Sigmoid colon (tissue), 6 donors: ENCODE measurements at regions not wholly inside any gene's neighbourhood (a gene's known extent, or its start where the extent isn't known, plus 50 kb on each side); places are given as distances from the start of the nearest gene placed in this dataset.

Experiments
- DNase-seq: peaks from one replicate; pipeline ENCODE4 v3.0.0-alpha.2; 2019
- H3K27ac ChIP-seq, 4 donors: fragments of 200-600 bp; sonication (generic); one replicate each; pipeline ENCODE4 v1.5.1; 2016 to 2019; ENCODE audit warnings: mild to moderate bottlenecking in 1 of 4
- H3K27me3 ChIP-seq, 3 donors: fragments of 200-600 bp; sonication (generic); one replicate each; pipeline ENCODE4 v1.5.1; 2019; ENCODE audit warnings: mild to moderate bottlenecking in 1 of 3
- H3K36me3 ChIP-seq, 4 donors: fragments of 200-600 bp; sonication (generic); one replicate each; pipeline ENCODE4 v1.5.1; 2016 to 2019
- H3K4me1 ChIP-seq, 4 donors: fragments of 200-600 bp; sonication (generic); one replicate each; pipeline ENCODE4 v1.5.1; 2017 to 2019
- H3K4me3 ChIP-seq, 4 donors: fragments of 200-600 bp; sonication (generic); one replicate each; pipeline ENCODE4 v1.5.1; 2017 to 2019; ENCODE audit warnings: mild to moderate bottlenecking in 2 of 4, moderate library complexity in 1 of 4
- H3K9me3 ChIP-seq, 4 donors: fragments of 200-600 bp in 3 of 4; sonication (generic) in 3 of 4; one replicate each; pipeline versions ENCODE4 v1.5.1 to v1.6.1; 2013 to 2019
- CTCF ChIP-seq, 4 experiments: fragments of 450-650 bp in 3 of 4; fragments of 200-600 bp in 1 of 4; IDR thresholded peaks; one replicate each; pipeline ENCODE4 v1.5.1; 2016 to 2019; ENCODE audit warnings: antibody characterized with exemption in 4 of 4, mild to moderate bottlenecking in 3 of 4, moderate library complexity in 2 of 4
- EP300 ChIP-seq, 4 donors: sonication (generic); formaldehyde crosslinking; IDR thresholded peaks; one replicate each; pipeline ENCODE4 v1.6.1; 2017; ENCODE audit warnings: antibody characterized with exemption in 4 of 4
- POLR2A ChIP-seq, 2 donors: fragments of 450-650 bp; IDR thresholded peaks; one replicate each; pipeline ENCODE4 v1.6.1; 2016; ENCODE audit warnings: antibody characterized with exemption in 2 of 2, mild to moderate bottlenecking in 2 of 2, moderate library complexity in 2 of 2
- POLR2AphosphoS5 ChIP-seq, 4 donors: sonication (generic); formaldehyde crosslinking; IDR thresholded peaks; one replicate each; pipeline ENCODE4 v1.6.1; 2017; ENCODE audit warnings: antibody characterized with exemption in 4 of 4
- WGBS, 2 donors: extraction: QIAGEN DNeasy Blood & Tissue Kit; methylation state at CpG; one replicate each; pipeline ENCODE4 v1.1.7; 2013; 5-methylcytosine and 5-hydroxymethylcytosine counted together
- intact Hi-C: fragments of 100-400 bp; cut with DNase I; formaldehyde crosslinking; loops from one replicate; pipeline ENCODE4 v1.15.1; 2023
- donor health status: healthy with polysubstance abuse.
- donor health status: healthy.

GRCh38 chr11:111012491-111012890 is 233.0 kb upstream of the POU2AF2 start:
- Histone ChIP-seq H3K27ac (no peak overlapping the region), H3K4me1 (no peaks in the 10 kb centered on the region), H3K9me3 (no peaks in the 10 kb centered on the region), H3K36me3 (no peaks in the 10 kb centered on the region), H3K4me3 (no peak overlapping the region), H3K27me3 (no peaks in the 10 kb centered on the region)
- TF ChIP-seq EP300 (IDR thresholded peaks at IDR 0.05) (no peak), POLR2A (IDR thresholded peaks at IDR 0.05) (no peak), POLR2AphosphoS5 (IDR thresholded peaks at IDR 0.05) (no peak), CTCF (IDR thresholded peaks at IDR 0.05) (no peak)
- 92 to 96% methylated on average over 3 of the region's 3 CpGs for WGBS, 2 donors
- DNase-seq = no peak
- intact Hi-C loops = no loop called here

- Histone ChIP-seq H3K36me3 (no peaks in the 10 kb centered on the region), H3K27me3 (no peaks in the 10 kb centered on the region), H3K27ac (no peak overlapping the region), H3K4me1 (no peaks in the 10 kb centered on the region), H3K4me3 (no peak overlapping the region), H3K9me3 (no peaks in the 10 kb centered on the region)
- no peak for DNase-seq
- intact Hi-C loops = no loop called here
- TF ChIP-seq CTCF (IDR thresholded peaks at IDR 0.05) (no peak), EP300 (IDR thresholded peaks at IDR 0.05) (no peak), POLR2A (IDR thresholded peaks at IDR 0.05) (no peak), POLR2AphosphoS5 (IDR thresholded peaks at IDR 0.05) (no peak)
These were observed 234.3 kb upstream of the POU2AF2 start for GRCh38 chr11:111011275-111011594.

GRCh38 chr11:111010391-111011274 is 234.9 kb upstream of the POU2AF2 start:
- no peaks in the 10 kb centered on the region for H3K9me3 ChIP-seq
- no peak for DNase-seq
- no peaks in the 10 kb centered on the region for H3K36me3 ChIP-seq
- intact Hi-C loops = no loop called here
- TF ChIP-seq POLR2A (IDR thresholded peaks at IDR 0.05) (no peak), POLR2AphosphoS5 (IDR thresholded peaks at IDR 0.05) (no peak)
- peaks cover 0 to 3% (median under 1%) of the 10 kb centered on the region in 4 donors for H3K4me1 ChIP-seq
- H3K27ac ChIP-seq = no peak overlapping the region
- no peaks in the 10 kb centered on the region for H3K27me3 ChIP-seq
- 74 to 78% methylated on average over 6 of the region's 6 CpGs for WGBS, 2 donors
- H3K4me3 ChIP-seq = no peak overlapping the region

- no peak for TF ChIP-seq EP300 (IDR thresholded peaks at IDR 0.05)
- no peak for TF ChIP-seq POLR2A (IDR thresholded peaks at IDR 0.05)
- TF ChIP-seq CTCF (IDR thresholded peaks at IDR 0.05) = no peak
- TF ChIP-seq POLR2AphosphoS5 (IDR thresholded peaks at IDR 0.05) = no peak
- no peak for DNase-seq
- Histone ChIP-seq H3K9me3 (no peaks in the 10 kb centered on the region), H3K4me3 (no peak overlapping the region), H3K36me3 (no peaks in the 10 kb centered on the region), H3K27me3 (no peaks in the 10 kb centered on the region), H3K27ac (no peak overlapping the region), H3K4me1 (peaks cover 0 to 8% (median 6%) of the 10 kb centered on the region in 4 donors)
- WGBS, 2 donors = 55 to 72% methylated on average over 4 of the region's 4 CpGs
- intact Hi-C loops = no loop called here
These were observed 239.3 kb upstream of the POU2AF2 start for GRCh38 chr11:111006227-111006626.

- peak in 1 of 4 donors; percentile 18 for TF ChIP-seq POLR2AphosphoS5 (IDR thresholded peaks at IDR 0.05)
- TF ChIP-seq POLR2A (IDR thresholded peaks at IDR 0.05) = no peak
- no peak for TF ChIP-seq CTCF (IDR thresholded peaks at IDR 0.05)
- no peak for TF ChIP-seq EP300 (IDR thresholded peaks at IDR 0.05)
- 79 to 88% methylated on average over 3 of the region's 3 CpGs for WGBS, 2 donors
- Histone ChIP-seq H3K4me1 (peaks cover 0 to 8% (median 6%) of the 10 kb centered on the region in 4 donors), H3K27ac (peak overlapping the region in 1 of 4 donors; percentile 27), H3K36me3 (no peaks in the 10 kb centered on the region), H3K4me3 (no peak overlapping the region), H3K27me3 (no peaks in the 10 kb centered on the region), H3K9me3 (no peaks in the 10 kb centered on the region)
- DNase-seq = no peak
- intact Hi-C loops = no loop called here
These were observed 243.4 kb upstream of the POU2AF2 start for GRCh38 chr11:111001986-111002611.
